ENCODE measurements at regions not wholly inside any gene's neighbourhood (a gene's known extent, or its start where the extent isn't known, plus 50 kb on each side); places are given as distances from the start of the nearest gene placed in this dataset.

DNA sequence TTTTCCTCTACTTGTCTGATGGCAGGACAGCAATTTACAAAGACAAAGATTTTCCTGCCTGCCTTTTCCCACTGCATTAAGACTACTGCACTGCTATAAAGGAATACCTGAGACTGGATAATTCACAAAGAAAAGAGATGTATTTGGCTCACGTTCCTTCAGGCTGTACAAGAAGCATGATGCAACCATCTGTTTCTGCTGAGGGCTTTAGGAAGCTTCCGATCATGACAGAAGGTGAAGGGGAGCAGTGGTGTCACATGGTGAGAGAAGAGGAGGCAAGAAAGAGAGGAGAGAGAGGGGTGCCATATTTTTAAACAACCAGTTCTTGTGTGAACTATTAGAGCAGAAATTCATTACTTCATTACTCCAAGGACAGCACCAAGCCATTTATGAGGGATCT is 617.1 kb upstream of the HTR2C start:
- TF ChIP-seq, protein P1, sequence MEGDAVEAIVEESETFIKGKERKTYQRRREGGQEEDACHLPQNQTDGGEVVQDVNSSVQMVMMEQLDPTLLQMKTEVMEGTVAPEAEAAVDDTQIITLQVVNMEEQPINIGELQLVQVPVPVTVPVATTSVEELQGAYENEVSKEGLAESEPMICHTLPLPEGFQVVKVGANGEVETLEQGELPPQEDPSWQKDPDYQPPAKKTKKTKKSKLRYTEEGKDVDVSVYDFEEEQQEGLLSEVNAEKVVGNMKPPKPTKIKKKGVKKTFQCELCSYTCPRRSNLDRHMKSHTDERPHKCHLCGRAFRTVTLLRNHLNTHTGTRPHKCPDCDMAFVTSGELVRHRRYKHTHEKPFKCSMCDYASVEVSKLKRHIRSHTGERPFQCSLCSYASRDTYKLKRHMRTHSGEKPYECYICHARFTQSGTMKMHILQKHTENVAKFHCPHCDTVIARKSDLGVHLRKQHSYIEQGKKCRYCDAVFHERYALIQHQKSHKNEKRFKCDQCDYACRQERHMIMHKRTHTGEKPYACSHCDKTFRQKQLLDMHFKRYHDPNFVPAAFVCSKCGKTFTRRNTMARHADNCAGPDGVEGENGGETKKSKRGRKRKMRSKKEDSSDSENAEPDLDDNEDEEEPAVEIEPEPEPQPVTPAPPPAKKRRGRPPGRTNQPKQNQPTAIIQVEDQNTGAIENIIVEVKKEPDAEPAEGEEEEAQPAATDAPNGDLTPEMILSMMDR (conservative IDR thresholded peaks at IDR 0.05; ENCODE audit: low read length), result no peak
- no peak for TF ChIP-seq EZH2phosphoT487 (IDR thresholded peaks at IDR 0.05; ENCODE audit: borderline replicate concordance, low read depth, low read length)

All from OCI-LY7 (cell line).